A549 (cell line): ENCODE measurements at regions not wholly inside any gene's neighbourhood (a gene's known extent, or its start where the extent isn't known, plus 50 kb on each side); places are given as distances from the start of the nearest gene placed in this dataset.

Experiments
- ATAC-seq, 2 experiments: fragments of 200-7000 bp in 1 of 2; fragments of >200 bp in 1 of 2; cut with Nextera tagmentation in 1 of 2; cut with Tn5 transposase in 1 of 2; 3 replicates each; pipeline versions ENCODE4 v1.8.0 to v1.9.1; 2018 to 2020; ENCODE audit warnings: mild to moderate bottlenecking in 1 of 2, moderate library complexity in 1 of 2
- CTCF ChIA-PET: fragments of 300-600 bp; sonication (Branson Sonifier 250); formaldehyde crosslinking; extraction: SDS; loops from one replicate; lab custom pipeline; 2021; ENCODE audit warnings: antibody characterized with exemption, inconsistent platforms; lab: Yijun Ruan, JAX
- POLR2A ChIA-PET: fragments of 350-600 bp; formaldehyde crosslinking; extraction: SDS; loops from one replicate; lab custom pipeline; 2021; ENCODE audit warnings: antibody characterized with exemption, inconsistent platforms; lab: Yijun Ruan, JAX
- DNase-seq, 2 experiments: peaks; one replicate each; pipeline versions ENCODE4 v3.0.0 to v3.0.0-alpha.2; 2011 to 2016; ENCODE audit warnings: low read depth in 1 of 2, low spot score in 1 of 2
- FAIRE-seq: peaks from 2 replicates; lab custom pipeline; 2011; peaks lifted over from hg19 to GRCh38; lab: Jason Lieb, UNC
- H3K27ac ChIP-seq, 2 experiments: fragments of >200 bp; sonication (Bioruptor Twin); formaldehyde crosslinking; 3 replicates each; pipeline ENCODE4 v1.5.1; 2016 to 2017
- H3K4me1 ChIP-seq: fragments of >200 bp; sonication (Bioruptor Twin); formaldehyde crosslinking; 3 replicates; pipeline ENCODE4 v1.6.1; 2016
- H3K4me2 ChIP-seq: fragments of >200 bp; sonication (Bioruptor Twin); formaldehyde crosslinking; 3 replicates; pipeline ENCODE4 v1.6.1; 2016
- H3K4me3 ChIP-seq: fragments of >200 bp; sonication (Bioruptor Twin); formaldehyde crosslinking; 3 replicates; pipeline ENCODE4 v1.5.1; 2016
- H3K9me3 ChIP-seq: fragments of >200 bp; sonication (Bioruptor Twin); formaldehyde crosslinking; 3 replicates; pipeline ENCODE4 v1.6.1; 2016
- CBX2 ChIP-seq: fragments of 200-600 bp; sonication (generic); IDR thresholded peaks from 2 replicates; pipeline ENCODE4 v1.6.1; 2016; ENCODE audit warnings: low read depth, mild to moderate bottlenecking, borderline replicate concordance
- CBX8 ChIP-seq: fragments of 200-600 bp; sonication (generic); IDR thresholded peaks from 2 replicates; pipeline ENCODE4 v1.6.1; 2016
- CHD2 ChIP-seq: fragments of 150-350 bp; IDR thresholded peaks from 2 replicates; pipeline ENCODE4 v1.6.1; 2014; ENCODE audit warnings: low read length; ENCODE audit not compliant: partially characterized antibody
- CTCF ChIP-seq: fragments of >200 bp; sonication (Bioruptor Twin); formaldehyde crosslinking; IDR thresholded peaks from 3 replicates; pipeline ENCODE4 v1.5.1; 2016
- FOXS1 ChIP-seq: fragments of 250-450 bp; sonication (Bioruptor Pico); IDR thresholded peaks from 2 replicates; pipeline ENCODE4 v1.5.0; 2020; ENCODE audit warnings: mild to moderate bottlenecking, moderate library complexity
- HDAC2 ChIP-seq: fragments of 200-600 bp; sonication (generic); IDR thresholded peaks from 2 replicates; pipeline ENCODE4 v1.6.1; 2016
- HEYL ChIP-seq: fragments of 250-450 bp; sonication (Bioruptor Pico); IDR thresholded peaks from 2 replicates; pipeline ENCODE4 v1.8.0; 2021; ENCODE audit warnings: mild to moderate bottlenecking, moderate library complexity
- HOXB13 ChIP-seq: fragments of 250-450 bp; sonication (Bioruptor Pico); IDR thresholded peaks from 2 replicates; pipeline ENCODE4 v1.5.0; 2020; ENCODE audit warnings: low read depth, mild to moderate bottlenecking, moderate library complexity
- KDM1A ChIP-seq: fragments of 200-600 bp; sonication (generic); IDR thresholded peaks from 2 replicates; pipeline ENCODE4 v1.6.1; 2016; ENCODE audit warnings: low read depth, mild to moderate bottlenecking
- MAZ ChIP-seq: fragments of 150-350 bp; IDR thresholded peaks from 2 replicates; pipeline ENCODE4 v1.6.1; 2014; ENCODE audit warnings: antibody characterized with exemption, low read depth, low read length, borderline replicate concordance
- NR3C1 ChIP-seq: fragments of >200 bp; sonication (Bioruptor Twin); formaldehyde crosslinking; IDR thresholded peaks from 3 replicates; pipeline ENCODE4 v1.6.1; 2017
- POLR2A ChIP-seq: IDR thresholded peaks from 2 replicates; pipeline ENCODE4 v1.6.1; 2012; ENCODE audit warnings: mild to moderate bottlenecking, low read length
- SREBF2 ChIP-seq: fragments of 450-650 bp; IDR thresholded peaks from 2 replicates; pipeline ENCODE4 v1.6.1; 2014; ENCODE audit warnings: mild to moderate bottlenecking, moderate library complexity
- TFCP2L1 ChIP-seq: fragments of 250-450 bp; sonication (Bioruptor Pico); IDR thresholded peaks from 2 replicates; pipeline ENCODE4 v1.5.0; 2021; ENCODE audit warnings: mild to moderate bottlenecking
- ZC3H11A ChIP-seq: fragments of 450-650 bp; IDR thresholded peaks from 2 replicates; pipeline ENCODE4 v1.6.1; 2014; ENCODE audit warnings: antibody characterized with exemption, mild to moderate bottlenecking
- ZFP36 ChIP-seq: fragments of 450-650 bp; IDR thresholded peaks from 2 replicates; pipeline ENCODE4 v1.6.1; 2014; ENCODE audit warnings: borderline replicate concordance; ENCODE audit not compliant: partially characterized antibody
- ZNF302 ChIP-seq: fragments of 250-450 bp; sonication (Bioruptor Pico); IDR thresholded peaks from 2 replicates; pipeline ENCODE4 v1.9.0; 2021; ENCODE audit warnings: inconsistent platforms, mild to moderate bottlenecking, moderate library complexity
- WGBS: methylation state at CpG from one replicate; pipeline ENCODE4 v1.1.6; 2017; ENCODE audit errors: missing lambda C conversion rate; 5-methylcytosine and 5-hydroxymethylcytosine counted together
- TF ChIP-seq, protein P1 (sequence below): IDR thresholded peaks from 2 replicates; pipeline ENCODE4 v1.6.1; 2012
- TF ChIP-seq, protein P2 (sequence below): fragments of 250-450 bp; sonication (Bioruptor Pico); IDR thresholded peaks from 2 replicates; pipeline ENCODE4 v1.5.0; 2021; ENCODE audit warnings: mild to moderate bottlenecking, moderate library complexity, borderline replicate concordance
- TF ChIP-seq, protein P3 (sequence below): IDR thresholded peaks from 2 replicates; pipeline ENCODE4 v1.6.1; 2012
- TF ChIP-seq, protein P4 (sequence below): IDR thresholded peaks from 2 replicates; pipeline ENCODE4 v1.6.1; 2012; ENCODE audit warnings: low read depth, borderline replicate concordance

DNA sequence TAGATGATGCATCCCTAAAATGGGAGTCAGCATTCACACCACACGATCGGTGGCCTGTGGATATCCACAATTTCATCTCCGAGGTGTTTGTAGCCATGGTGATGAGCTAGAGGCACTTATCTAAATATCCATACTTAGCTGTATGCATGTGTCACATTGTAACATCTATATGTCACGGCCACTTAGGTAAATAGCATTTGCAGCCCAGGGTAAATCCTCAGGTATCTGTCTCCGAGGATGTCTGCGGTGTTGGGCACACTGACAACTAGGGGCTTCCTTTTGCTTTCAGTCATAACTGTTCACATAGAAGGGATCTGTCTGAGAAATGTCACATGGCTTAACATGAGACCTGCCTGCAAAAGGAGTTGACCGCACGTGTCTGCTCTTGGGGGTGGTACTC is 455.2 kb upstream of the ZFHX3 start:
- no peak for ATAC-seq
- FAIRE-seq = no peak
- TF ChIP-seq HOXB13 (CRISPR knock-in tag) (no peak), CBX8 (no peak), CHD2 (no peak), POLR2A (no peak), FOXS1 (CRISPR knock-in tag) (no peak), ZFP36 (no peak), MAZ (no peak), TFCP2L1 (no peak)
- TF ChIP-seq, protein P1, sequence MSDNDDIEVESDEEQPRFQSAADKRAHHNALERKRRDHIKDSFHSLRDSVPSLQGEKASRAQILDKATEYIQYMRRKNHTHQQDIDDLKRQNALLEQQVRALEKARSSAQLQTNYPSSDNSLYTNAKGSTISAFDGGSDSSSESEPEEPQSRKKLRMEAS = no peak
- TF ChIP-seq, protein P2, sequence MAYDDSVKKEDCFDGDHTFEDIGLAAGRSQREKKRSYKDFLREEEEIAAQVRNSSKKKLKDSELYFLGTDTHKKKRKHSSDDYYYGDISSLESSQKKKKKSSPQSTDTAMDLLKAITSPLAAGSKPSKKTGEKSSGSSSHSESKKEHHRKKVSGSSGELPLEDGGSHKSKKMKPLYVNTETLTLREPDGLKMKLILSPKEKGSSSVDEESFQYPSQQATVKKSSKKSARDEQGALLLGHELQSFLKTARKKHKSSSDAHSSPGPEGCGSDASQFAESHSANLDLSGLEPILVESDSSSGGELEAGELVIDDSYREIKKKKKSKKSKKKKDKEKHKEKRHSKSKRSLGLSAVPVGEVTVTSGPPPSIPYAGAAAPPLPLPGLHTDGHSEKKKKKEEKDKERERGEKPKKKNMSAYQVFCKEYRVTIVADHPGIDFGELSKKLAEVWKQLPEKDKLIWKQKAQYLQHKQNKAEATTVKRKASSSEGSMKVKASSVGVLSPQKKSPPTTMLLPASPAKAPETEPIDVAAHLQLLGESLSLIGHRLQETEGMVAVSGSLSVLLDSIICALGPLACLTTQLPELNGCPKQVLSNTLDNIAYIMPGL (CRISPR knock-in tag) = no peak
- TF ChIP-seq, protein P3, sequence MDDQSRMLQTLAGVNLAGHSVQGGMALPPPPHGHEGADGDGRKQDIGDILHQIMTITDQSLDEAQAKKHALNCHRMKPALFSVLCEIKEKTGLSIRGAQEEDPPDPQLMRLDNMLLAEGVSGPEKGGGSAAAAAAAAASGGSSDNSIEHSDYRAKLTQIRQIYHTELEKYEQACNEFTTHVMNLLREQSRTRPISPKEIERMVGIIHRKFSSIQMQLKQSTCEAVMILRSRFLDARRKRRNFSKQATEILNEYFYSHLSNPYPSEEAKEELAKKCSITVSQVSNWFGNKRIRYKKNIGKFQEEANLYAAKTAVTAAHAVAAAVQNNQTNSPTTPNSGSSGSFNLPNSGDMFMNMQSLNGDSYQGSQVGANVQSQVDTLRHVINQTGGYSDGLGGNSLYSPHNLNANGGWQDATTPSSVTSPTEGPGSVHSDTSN = no peak
- POLR2A ChIA-PET = no interaction called here
- CTCF ChIA-PET = interaction anchor here (0.9 kb wide), 1 partner anchor 670 kb away, joined by 3 read pairs; no protein-coding TSS in a partner anchor
- H3K4me1 ChIP-seq = no peaks in the 10 kb centered on the region
- no peak overlapping the region for H3K4me2 ChIP-seq
- no peaks in the 10 kb centered on the region; the same call in 2 of the 3 replicates for H3K9me3 ChIP-seq
- no peak overlapping the region for H3K27ac ChIP-seq
- WGBS = 29% methylated on average over 8 of the region's 8 CpGs
- H3K4me3 ChIP-seq = no peak overlapping the region
- DNase-seq = no peak

DNA sequence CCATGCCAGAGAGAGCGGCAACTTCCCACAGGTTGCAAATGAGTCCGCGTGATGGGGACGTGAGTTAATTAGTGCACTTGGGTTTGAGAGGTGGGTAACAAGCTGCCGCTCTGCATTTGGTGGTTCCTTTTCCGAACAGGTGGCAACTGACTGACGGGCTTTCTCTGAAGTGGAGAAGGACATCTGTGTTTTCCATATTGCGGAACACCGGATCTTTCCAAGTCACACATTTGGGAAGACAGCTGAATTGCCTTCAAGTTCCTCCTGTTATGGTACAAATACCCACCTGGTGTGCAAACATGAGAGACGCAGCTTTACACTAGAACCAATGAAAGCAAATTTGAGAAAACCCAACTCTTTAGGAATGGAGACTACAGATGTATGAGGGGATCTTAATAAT is 451.3 kb upstream of the ZFHX3 start:
- Histone ChIP-seq H3K4me1 (no peaks in the 10 kb centered on the region), H3K4me2 (no peak overlapping the region), H3K4me3 (no peak overlapping the region), H3K27ac (no peak overlapping the region), H3K9me3 (0 out of 3 replicates have a peak, but pooled peaks cover 3% of the 10 kb centered on the region)
- 64% methylated on average over 10 of the region's 10 CpGs for WGBS
- ChIA-PET POLR2A (no interaction called here), CTCF (interaction anchor here (1.0 kb wide), 1 partner anchor 536 kb away, joined by 3 read pairs; no protein-coding TSS in a partner anchor)
- DNase-seq = no peak
- no peak for ATAC-seq
- no peak for FAIRE-seq
- TF ChIP-seq KDM1A (no peak), HEYL (CRISPR knock-in tag) (no peak), CBX2 (no peak), CBX8 (no peak), ZC3H11A (no peak), ZNF302 (CRISPR knock-in tag) (no peak), SREBF2 (no peak), MAZ (no peak), ZFP36 (no peak), CTCF (no peak), HDAC2 (no peak), NR3C1 (no peak)
- TF ChIP-seq, protein P4, sequence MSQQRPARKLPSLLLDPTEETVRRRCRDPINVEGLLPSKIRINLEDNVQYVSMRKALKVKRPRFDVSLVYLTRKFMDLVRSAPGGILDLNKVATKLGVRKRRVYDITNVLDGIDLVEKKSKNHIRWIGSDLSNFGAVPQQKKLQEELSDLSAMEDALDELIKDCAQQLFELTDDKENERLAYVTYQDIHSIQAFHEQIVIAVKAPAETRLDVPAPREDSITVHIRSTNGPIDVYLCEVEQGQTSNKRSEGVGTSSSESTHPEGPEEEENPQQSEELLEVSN = no peak
